CD8-positive, alpha-beta memory T cell (primary cell): ENCODE measurements at regions not wholly inside any gene's neighbourhood (a gene's known extent, or its start where the extent isn't known, plus 50 kb on each side); places are given as distances from the start of the nearest gene placed in this dataset.
"Not testable (repeated sequence)": the region's sequence is repeated elsewhere in the genome, so short reads cannot be mapped to it uniquely, and the experiment has no call there.

Experiments
- CTCF ChIA-PET: fragments of 350-600 bp; sonication (Branson Sonifier 250); formaldehyde crosslinking; loops from one replicate; lab custom pipeline; 2021; ENCODE audit warnings: antibody characterized with exemption; lab: Charles Lee
- POLR2A ChIA-PET: fragments of 350-600 bp; sonication (Branson Sonifier 250); formaldehyde crosslinking; loops from one replicate; lab custom pipeline; 2021; ENCODE audit warnings: antibody characterized with exemption; lab: Charles Lee
- DNase-seq, 5 donors: peaks; one replicate each; pipeline versions ENCODE4 v3.0.0 to v3.0.0-alpha.2; 2020 to 2022; ENCODE audit warnings: mixed read lengths in 1 of 5
- H3K27ac ChIP-seq: one replicate; pipeline ENCODE4 v1.7.0; 2013; ENCODE audit warnings: low read depth, mild to moderate bottlenecking, low read length, moderate library complexity
- H3K27me3 ChIP-seq: 2 replicates; pipeline ENCODE4 v1.7.0; 2013; ENCODE audit warnings: low read length, mild to moderate bottlenecking; ENCODE audit not compliant: insufficient read depth, poor library complexity, severe bottlenecking
- H3K36me3 ChIP-seq: 2 replicates; pipeline ENCODE4 v1.7.0; 2013; ENCODE audit warnings: mild to moderate bottlenecking, low read length, moderate library complexity; ENCODE audit not compliant: insufficient read depth
- H3K4me1 ChIP-seq: 2 replicates; pipeline ENCODE4 v1.7.0; 2013; ENCODE audit warnings: mild to moderate bottlenecking, low read length, moderate library complexity; ENCODE audit not compliant: insufficient read depth
- H3K4me3 ChIP-seq: 2 replicates; pipeline ENCODE4 v1.7.0; 2013; ENCODE audit warnings: mild to moderate bottlenecking, low read length
- H3K9me3 ChIP-seq: 2 replicates; pipeline ENCODE4 v1.7.0; 2013; ENCODE audit warnings: mild to moderate bottlenecking, low read length
- H3K27ac Mint-ChIP-seq, 8 donors: one replicate each; pipeline ENCODE4 v1.8.0; 2020 to 2021; ENCODE audit warnings: mixed read lengths in 8 of 8, mild to moderate bottlenecking in 6 of 8, inconsistent platforms in 3 of 8, moderate library complexity in 3 of 8
- H3K27me3 Mint-ChIP-seq, 2 donors: one replicate each; pipeline ENCODE4 v1.8.0; 2020 to 2021; ENCODE audit warnings: mixed read lengths in 2 of 2, mild to moderate bottlenecking in 1 of 2, moderate library complexity in 1 of 2
- H3K36me3 Mint-ChIP-seq, 3 donors: one replicate each; pipeline ENCODE4 v1.8.0; 2020 to 2021; ENCODE audit warnings: mixed read lengths in 3 of 3, inconsistent platforms in 1 of 3, mild to moderate bottlenecking in 1 of 3
- H3K4me1 Mint-ChIP-seq, 3 donors: one replicate each; pipeline ENCODE4 v1.8.0; 2020 to 2021; ENCODE audit warnings: mixed read lengths in 3 of 3, inconsistent platforms in 1 of 3, mild to moderate bottlenecking in 1 of 3
- H3K4me3 Mint-ChIP-seq, 7 donors: one replicate each; pipeline ENCODE4 v1.8.0; 2020 to 2021; ENCODE audit warnings: mixed read lengths in 7 of 7, mild to moderate bottlenecking in 6 of 7, moderate library complexity in 4 of 7, inconsistent platforms in 2 of 7
- H3K9me3 Mint-ChIP-seq, 5 donors: one replicate each; pipeline ENCODE4 v1.8.0; 2020 to 2022; ENCODE audit warnings: mixed read lengths in 5 of 5, mild to moderate bottlenecking in 3 of 5, moderate library complexity in 2 of 5, inconsistent platforms in 1 of 5

DNA sequence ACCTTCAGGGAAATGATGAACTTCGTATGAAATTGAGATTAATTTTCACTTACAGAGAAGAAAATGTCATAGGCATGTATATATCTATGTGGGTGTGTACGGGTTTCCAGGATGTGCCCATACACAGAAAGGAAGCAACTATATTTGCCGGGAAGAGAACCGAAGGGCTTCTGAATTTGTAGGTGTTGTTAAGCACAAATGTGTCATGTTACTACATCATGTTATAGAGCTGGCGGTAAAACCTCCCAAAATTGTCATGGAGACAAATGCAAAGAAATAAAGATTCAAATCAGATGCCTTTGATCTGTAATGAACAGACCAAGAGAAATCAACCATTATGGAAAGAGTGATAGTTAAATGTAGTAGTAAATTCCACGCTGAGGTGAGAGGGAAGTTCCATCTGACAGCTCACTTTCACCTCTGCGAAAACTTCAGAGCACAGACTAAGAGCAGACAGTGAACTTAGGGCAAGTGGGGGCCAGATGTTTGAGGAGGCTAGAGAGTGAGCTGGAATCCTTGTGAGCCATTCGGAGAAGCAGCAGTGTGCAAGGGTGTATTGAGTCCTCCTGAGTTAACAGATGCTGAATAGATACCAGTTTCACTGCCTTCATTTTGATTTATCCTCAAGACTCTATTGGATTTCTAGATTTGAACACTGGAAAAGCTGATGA lies 133.2 kb downstream of the POTEB start:
- H3K27me3 Mint-ChIP-seq, H3K4me1 ChIP-seq, H3K27ac Mint-ChIP-seq, CTCF ChIA-PET, H3K4me3 ChIP-seq, POLR2A ChIA-PET, H3K4me3 Mint-ChIP-seq, DNase-seq, H3K4me1 Mint-ChIP-seq, H3K9me3 ChIP-seq, H3K27ac ChIP-seq, H3K27me3 ChIP-seq, H3K36me3 Mint-ChIP-seq, H3K9me3 Mint-ChIP-seq, H3K36me3 ChIP-seq: not testable (repeated sequence)

DNA sequence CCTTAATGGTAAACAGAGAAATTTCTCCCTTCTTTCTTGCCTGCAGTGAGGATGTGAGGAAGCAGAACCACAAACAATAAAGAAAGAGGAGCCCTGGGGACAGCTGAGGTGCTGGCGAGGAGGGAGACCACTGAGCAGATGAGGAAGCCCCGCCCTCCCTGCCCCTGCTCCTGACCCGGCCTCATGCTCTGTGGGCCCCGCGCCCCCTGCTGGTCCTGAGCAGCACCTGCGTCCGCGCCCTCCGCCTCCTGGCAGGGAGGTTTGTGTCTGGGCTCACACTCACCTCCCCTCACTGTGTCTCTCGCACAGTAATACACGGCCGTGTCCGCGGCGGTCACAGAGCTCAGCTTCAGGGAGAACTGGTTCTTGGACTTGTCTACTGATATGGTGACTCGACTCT lies 135.5 kb downstream of the POTEB start:
- H3K36me3 ChIP-seq, H3K4me1 ChIP-seq, DNase-seq, H3K4me1 Mint-ChIP-seq, POLR2A ChIA-PET, H3K4me3 Mint-ChIP-seq, CTCF ChIA-PET, H3K9me3 ChIP-seq, H3K27me3 Mint-ChIP-seq, H3K4me3 ChIP-seq, H3K27ac ChIP-seq, H3K9me3 Mint-ChIP-seq, H3K36me3 Mint-ChIP-seq, H3K27me3 ChIP-seq, H3K27ac Mint-ChIP-seq: not testable (repeated sequence)

DNA sequence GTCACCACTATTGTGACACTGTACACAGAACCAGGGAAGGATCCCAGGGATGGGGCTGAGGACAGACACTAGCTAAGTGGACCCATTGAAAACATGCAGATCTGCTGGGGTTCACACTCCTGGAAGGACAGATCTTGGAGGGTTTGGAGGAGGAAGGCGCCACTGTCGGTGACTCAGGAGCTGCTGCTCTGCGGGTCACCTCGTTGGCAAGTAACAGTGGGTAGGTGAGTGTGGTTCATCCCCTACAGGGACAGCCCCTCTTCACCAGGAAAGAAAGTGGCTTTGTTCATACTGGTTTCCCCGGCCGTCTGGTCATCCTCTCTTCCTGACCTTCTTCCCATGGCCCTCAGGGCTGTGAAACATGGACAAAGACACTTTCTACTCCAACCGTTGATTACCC lies 139.5 kb downstream of the POTEB start:
- H3K36me3 Mint-ChIP-seq, POLR2A ChIA-PET, H3K4me3 Mint-ChIP-seq: not testable (repeated sequence)

DNA sequence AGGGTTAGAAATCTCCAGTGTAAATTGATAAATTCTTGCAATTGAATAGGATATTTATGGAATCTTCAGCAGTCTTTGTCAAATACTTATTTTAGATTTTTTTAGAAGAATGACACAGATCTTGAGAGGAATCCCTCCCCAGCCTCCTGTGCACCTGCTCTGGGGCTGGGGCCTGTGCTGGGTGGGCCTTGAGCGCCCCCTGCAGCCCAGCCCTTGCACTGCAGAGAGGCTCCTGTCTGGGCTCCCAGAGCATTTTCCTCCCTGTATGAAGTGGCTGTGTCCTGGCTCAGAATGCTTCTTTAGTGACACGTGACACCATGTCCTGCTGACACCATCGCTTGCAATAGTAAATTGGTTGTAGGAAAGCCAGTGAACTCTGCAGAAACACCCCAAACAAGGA lies 141.1 kb downstream of the POTEB start:
- H3K36me3 Mint-ChIP-seq, H3K9me3 Mint-ChIP-seq, H3K9me3 ChIP-seq, POLR2A ChIA-PET, H3K27me3 Mint-ChIP-seq, H3K4me3 ChIP-seq, H3K27ac Mint-ChIP-seq, H3K4me1 Mint-ChIP-seq, CTCF ChIA-PET, H3K27ac ChIP-seq, H3K36me3 ChIP-seq, H3K27me3 ChIP-seq, DNase-seq, H3K4me3 Mint-ChIP-seq, H3K4me1 ChIP-seq: not testable (repeated sequence)

More for the DNA sequence above, 139.5 kb downstream of the POTEB start:
- H3K4me1 Mint-ChIP-seq, H3K27ac ChIP-seq, DNase-seq, H3K36me3 ChIP-seq, H3K27me3 Mint-ChIP-seq, H3K4me3 ChIP-seq, CTCF ChIA-PET, H3K27me3 ChIP-seq, H3K4me1 ChIP-seq, H3K27ac Mint-ChIP-seq, H3K9me3 ChIP-seq, H3K9me3 Mint-ChIP-seq: not testable (repeated sequence)

DNA sequence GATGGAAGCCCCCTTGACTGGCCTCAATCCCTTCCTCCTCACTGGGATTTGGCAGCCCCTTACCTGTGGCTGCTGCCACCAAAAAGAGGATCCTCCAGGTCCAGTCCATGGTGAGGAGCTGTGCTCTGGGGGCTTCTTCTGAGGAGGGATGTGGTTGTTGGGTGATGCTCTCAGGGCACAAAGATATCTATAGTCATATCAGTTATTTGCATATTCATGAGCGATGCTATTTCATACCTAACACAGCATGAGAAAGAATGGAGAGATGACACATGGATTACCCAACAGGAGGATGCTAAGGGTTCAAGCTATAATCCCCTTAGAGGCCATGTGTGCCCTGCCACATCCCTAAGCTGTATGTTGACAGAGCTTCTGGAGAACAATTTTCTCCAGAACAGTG lies 141.7 kb downstream of the POTEB start:
- H3K27me3 ChIP-seq, H3K4me3 ChIP-seq, H3K9me3 ChIP-seq, H3K36me3 ChIP-seq, POLR2A ChIA-PET, H3K27me3 Mint-ChIP-seq, H3K4me1 Mint-ChIP-seq, H3K27ac ChIP-seq, H3K9me3 Mint-ChIP-seq, DNase-seq, H3K4me3 Mint-ChIP-seq, H3K27ac Mint-ChIP-seq, H3K4me1 ChIP-seq, CTCF ChIA-PET, H3K36me3 Mint-ChIP-seq: not testable (repeated sequence)

DNA sequence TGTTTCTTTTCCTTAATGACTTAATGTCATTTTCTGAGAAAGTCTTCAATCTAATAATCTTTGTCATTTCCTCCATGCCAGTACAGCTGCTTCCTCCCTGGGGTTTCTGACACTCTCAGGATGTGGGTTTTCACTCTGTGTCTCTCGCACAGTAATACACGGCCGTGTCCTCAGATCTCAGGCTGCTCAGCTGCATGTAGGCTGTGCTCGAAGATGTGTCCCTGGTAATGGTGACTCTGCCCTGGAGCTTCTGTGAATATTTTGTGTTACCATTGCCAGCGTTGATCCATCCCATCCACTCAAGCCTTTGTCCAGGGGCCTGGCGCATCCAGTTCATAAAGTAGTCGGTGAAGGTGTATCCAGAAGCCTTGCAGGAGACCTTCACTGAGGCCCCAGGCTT lies 142.2 kb downstream of the POTEB start:
- H3K9me3 Mint-ChIP-seq, H3K36me3 Mint-ChIP-seq, H3K4me1 Mint-ChIP-seq, DNase-seq, H3K4me1 ChIP-seq, H3K27me3 ChIP-seq, H3K27ac Mint-ChIP-seq, H3K36me3 ChIP-seq, H3K4me3 Mint-ChIP-seq, CTCF ChIA-PET, H3K27ac ChIP-seq, H3K9me3 ChIP-seq, H3K27me3 Mint-ChIP-seq, POLR2A ChIA-PET, H3K4me3 ChIP-seq: not testable (repeated sequence)

DNA sequence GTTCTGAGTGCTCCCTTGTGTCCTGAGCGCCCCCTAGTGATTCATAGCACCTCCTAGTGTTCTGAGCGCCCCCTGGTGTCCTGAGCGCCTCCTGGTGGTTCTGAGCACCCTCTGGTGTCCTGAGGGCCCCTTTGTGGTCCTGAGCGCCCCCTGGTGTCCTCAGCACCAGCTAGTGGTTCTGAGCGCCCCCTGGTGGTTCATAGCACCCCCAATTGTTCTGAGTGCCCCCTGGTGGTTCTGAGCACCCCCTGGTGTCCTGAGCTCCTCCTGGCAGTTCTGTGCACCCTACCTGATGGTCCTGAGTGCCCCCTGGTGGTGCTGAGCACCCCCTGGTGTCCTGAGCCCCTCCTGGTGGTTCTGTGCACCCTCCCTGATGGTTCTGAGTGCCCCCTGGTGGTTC lies 146.0 kb downstream of the POTEB start:
- H3K27ac ChIP-seq, POLR2A ChIA-PET, H3K36me3 Mint-ChIP-seq, H3K27ac Mint-ChIP-seq, H3K9me3 ChIP-seq, H3K27me3 Mint-ChIP-seq, H3K36me3 ChIP-seq, H3K27me3 ChIP-seq, H3K4me1 ChIP-seq, H3K4me3 Mint-ChIP-seq, H3K9me3 Mint-ChIP-seq, H3K4me1 Mint-ChIP-seq, DNase-seq, CTCF ChIA-PET, H3K4me3 ChIP-seq: not testable (repeated sequence)

DNA sequence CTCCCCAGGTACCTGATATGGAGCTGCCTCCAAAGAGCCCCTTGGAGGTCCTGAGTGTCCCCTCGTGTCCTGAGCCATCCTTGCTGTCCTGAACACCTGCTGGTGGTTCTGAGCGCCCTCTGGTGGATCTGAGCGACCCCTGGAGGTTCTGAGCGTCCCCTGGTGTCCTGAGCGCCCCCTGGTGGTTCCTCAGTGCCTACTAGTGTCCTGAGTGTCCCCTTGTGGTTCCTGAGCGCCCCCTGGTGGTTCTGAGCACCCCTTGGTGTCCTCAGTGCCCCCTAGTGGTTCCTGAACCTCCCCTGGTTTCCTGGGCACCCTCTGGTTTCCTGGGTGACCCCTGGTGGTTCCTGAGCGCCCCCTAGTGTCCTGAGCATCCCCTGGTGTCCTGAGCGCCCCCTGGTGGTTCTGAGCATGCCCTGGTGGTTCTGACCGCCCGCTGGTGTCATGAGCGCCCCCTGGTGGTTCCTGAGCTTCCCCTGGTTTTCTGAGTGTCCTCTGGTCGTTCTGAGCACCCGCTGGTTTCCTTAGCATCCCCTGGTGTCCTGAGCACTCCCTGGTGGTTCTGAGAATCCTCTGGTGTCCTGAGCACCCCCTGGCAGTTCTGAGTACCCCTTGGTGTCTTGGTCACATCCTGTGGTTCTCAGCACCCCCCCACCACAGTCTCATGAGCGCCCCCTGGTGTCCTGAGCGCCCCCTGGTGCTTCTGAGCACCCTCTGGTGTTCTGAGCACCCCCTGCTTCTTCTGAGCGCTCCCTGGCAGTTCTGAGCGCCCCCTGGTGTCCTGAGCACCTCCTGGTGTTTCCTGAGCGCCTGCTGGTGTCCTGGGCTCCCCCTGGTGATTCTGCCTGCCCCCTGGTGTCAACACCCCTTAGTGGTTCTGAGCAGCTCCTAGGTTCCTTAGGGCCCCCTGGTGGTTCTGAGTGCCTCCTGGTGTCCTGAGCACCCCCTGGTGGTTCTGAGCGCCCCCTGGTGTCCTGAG lies 146.8 kb downstream of the POTEB start:
- H3K36me3 Mint-ChIP-seq, CTCF ChIA-PET, H3K27me3 ChIP-seq, DNase-seq, H3K4me1 Mint-ChIP-seq, H3K27me3 Mint-ChIP-seq, H3K27ac ChIP-seq, H3K4me1 ChIP-seq, H3K36me3 ChIP-seq, H3K9me3 Mint-ChIP-seq, POLR2A ChIA-PET, H3K4me3 ChIP-seq, H3K4me3 Mint-ChIP-seq, H3K27ac Mint-ChIP-seq, H3K9me3 ChIP-seq: not testable (repeated sequence)
